ENCODE measurements at regions not wholly inside any gene's neighbourhood (a gene's known extent, or its start where the extent isn't known, plus 50 kb on each side); places are given as distances from the start of the nearest gene placed in this dataset.

DNA sequence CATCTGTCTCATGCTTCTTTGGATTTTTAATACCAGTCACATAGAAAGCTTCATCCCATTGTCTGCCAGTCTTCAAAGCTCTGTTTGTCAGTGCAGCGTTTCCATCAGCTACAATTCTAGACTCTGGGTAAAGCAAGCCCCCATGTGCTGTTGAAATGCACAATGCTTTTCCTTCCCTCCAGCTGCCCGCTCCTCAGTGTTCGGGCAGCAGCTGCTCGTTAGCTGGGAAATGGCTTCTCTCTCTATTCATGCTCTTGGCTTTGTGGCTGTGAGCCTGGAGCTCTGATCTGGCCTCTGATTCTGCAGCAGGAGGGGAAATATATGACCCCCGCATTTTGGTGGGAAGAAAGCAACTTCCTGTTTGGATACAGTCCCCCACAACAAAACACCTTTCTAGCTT is 213.0 kb upstream of the CDYL start:
- no peak for DNase-seq (ENCODE audit: low read depth)
- POLR2A ChIA-PET, result no interaction called here
- TF ChIP-seq, protein P1, sequence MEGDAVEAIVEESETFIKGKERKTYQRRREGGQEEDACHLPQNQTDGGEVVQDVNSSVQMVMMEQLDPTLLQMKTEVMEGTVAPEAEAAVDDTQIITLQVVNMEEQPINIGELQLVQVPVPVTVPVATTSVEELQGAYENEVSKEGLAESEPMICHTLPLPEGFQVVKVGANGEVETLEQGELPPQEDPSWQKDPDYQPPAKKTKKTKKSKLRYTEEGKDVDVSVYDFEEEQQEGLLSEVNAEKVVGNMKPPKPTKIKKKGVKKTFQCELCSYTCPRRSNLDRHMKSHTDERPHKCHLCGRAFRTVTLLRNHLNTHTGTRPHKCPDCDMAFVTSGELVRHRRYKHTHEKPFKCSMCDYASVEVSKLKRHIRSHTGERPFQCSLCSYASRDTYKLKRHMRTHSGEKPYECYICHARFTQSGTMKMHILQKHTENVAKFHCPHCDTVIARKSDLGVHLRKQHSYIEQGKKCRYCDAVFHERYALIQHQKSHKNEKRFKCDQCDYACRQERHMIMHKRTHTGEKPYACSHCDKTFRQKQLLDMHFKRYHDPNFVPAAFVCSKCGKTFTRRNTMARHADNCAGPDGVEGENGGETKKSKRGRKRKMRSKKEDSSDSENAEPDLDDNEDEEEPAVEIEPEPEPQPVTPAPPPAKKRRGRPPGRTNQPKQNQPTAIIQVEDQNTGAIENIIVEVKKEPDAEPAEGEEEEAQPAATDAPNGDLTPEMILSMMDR (IDR thresholded peaks at IDR 0.05; ENCODE audit: insufficient read depth, low read depth, low read length), result no peak

DNA sequence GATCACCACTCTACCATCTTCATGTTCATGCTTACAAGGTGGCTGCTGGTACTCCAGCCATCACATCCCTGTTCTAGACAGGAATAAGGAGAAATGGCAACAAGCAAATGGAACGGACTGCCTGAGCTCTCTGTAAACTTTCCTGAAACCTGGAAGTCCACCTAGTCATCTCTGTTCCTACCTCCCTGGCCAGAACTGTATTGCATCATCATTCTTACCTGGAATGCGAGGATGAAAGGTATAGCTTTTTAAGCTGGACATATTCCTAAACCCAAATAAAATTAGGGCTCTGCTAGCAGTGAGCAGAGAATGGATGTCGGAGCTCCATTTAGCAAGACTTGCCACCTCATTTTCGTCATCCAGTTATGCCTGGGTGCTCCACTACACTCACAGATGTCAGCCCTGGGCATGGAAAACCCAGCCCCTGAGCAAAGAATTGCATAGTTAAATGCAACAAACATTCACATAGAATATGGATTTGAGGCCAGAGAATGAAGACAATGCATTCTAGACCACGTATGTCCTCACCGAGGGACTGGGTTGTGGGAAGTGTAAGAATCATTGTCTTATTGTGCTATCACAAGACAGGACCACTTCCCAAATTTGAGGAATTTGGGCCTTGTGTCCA is 214.3 kb upstream of the CDYL start:
- TF ChIP-seq, protein P1 (IDR thresholded peaks at IDR 0.05; ENCODE audit: insufficient read depth, low read depth, low read length), result no peak
- no peak for DNase-seq (ENCODE audit: low read depth)
- Histone ChIP-seq H3K4me3 (ENCODE audit: low read depth, low read length) (no peak overlapping the region), H3K36me3 (ENCODE audit: control insufficient read depth, insufficient read depth, low read length) (no peaks in the 10 kb centered on the region), H3K27me3 (ENCODE audit: control insufficient read depth, insufficient read depth, low read length) (no peaks in the 10 kb centered on the region)
- POLR2A ChIA-PET, result no interaction called here
- CTCF ChIA-PET, result no interaction called here

More for the DNA sequence above, 213.0 kb upstream of the CDYL start:
- Histone ChIP-seq H3K36me3 (ENCODE audit: control insufficient read depth, insufficient read depth, low read length) (no peaks in the 10 kb centered on the region), H3K27me3 (ENCODE audit: control insufficient read depth, insufficient read depth, low read length) (no peaks in the 10 kb centered on the region), H3K4me3 (ENCODE audit: low read depth, low read length) (no peak overlapping the region)
- CTCF ChIA-PET, result no interaction called here

DNA sequence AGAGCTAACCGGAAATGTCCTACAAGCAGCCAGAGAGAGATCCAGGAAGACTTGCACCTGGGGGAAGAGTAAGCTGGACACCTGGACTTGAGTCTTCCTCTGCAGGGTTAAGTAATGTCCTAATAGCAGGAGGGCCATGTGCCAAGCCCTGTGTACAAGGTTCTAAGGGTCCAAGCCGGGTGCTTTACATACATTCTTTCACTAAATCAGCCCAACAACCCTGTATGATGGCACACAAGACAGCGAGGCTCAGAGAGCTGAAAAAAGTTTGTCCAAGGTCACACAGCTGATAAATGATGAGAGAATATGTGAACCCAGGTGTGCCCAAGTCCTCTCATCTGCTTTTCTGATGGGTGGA is 215.1 kb upstream of the CDYL start:
- TF ChIP-seq, protein P1 (IDR thresholded peaks at IDR 0.05; ENCODE audit: insufficient read depth, low read depth, low read length), result no peak
- POLR2A ChIA-PET, result no interaction called here
- no peaks in the 10 kb centered on the region for H3K27me3 ChIP-seq (ENCODE audit: control insufficient read depth, insufficient read depth, low read length)
- no peaks in the 10 kb centered on the region for H3K36me3 ChIP-seq (ENCODE audit: control insufficient read depth, insufficient read depth, low read length)
- no peak for DNase-seq (ENCODE audit: low read depth)
- H3K4me3 ChIP-seq (ENCODE audit: low read depth, low read length), result no peak overlapping the region
- CTCF ChIA-PET, result interaction anchor here (0.8 kb wide), 1 partner anchor 19 kb away, joined by 4 read pairs; no protein-coding TSS in a partner anchor

DNA sequence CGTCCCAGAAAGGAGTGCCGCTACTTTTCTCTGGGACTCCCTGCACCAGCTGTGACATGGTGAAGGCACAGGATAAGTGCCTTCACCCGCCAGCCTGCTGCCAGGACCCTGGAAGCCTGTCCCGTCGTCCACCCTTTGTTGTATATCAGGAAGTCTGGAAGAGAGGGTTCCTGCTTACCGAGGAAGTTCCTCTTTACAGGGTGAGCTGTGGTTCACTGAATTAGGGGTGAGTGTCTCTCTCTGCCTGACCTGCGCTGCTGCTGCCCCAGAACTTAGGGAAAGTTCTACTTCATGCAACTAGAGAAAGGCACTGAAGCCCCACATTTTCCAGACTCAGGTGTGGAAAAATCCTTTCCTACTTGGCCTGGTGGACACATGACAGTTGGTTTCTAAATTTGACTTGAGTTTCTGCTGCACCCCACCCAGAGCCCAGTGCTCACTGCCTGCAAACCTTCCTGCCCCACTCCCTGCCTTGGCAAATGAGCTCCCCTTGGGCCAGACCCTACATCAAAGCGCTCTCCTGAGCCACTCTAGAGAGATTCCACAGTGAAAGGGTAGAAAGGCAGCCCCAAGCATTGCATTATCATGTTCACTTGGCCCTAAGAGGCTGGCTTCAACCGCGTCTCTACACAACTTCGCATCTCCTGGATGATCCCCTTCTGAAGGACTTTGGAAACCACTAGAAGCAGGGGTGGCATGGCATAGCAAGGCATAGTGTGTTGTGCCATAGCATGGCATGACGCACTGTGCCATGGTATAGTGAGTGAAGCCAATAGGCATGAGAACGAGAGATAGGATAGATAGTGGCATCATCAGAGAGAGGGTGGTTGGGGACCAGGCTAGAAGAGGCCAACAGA is 215.8 kb upstream of the CDYL start:
- POLR2A ChIA-PET, result no interaction called here

More for the DNA sequence above, 215.8 kb upstream of the CDYL start:
- Histone ChIP-seq H3K36me3 (ENCODE audit: control insufficient read depth, insufficient read depth, low read length) (no peaks in the 10 kb centered on the region), H3K27me3 (ENCODE audit: control insufficient read depth, insufficient read depth, low read length) (no peaks in the 10 kb centered on the region; the same call in 1 of the 2 replicates), H3K4me3 (ENCODE audit: low read depth, low read length) (no peak overlapping the region)
- TF ChIP-seq, protein P1 (IDR thresholded peaks at IDR 0.05; ENCODE audit: insufficient read depth, low read depth, low read length), result no peak
- DNase-seq (ENCODE audit: low read depth), result no peak
- CTCF ChIA-PET, result interaction anchor here (0.8 kb wide), 1 partner anchor 18 kb away, joined by 4 read pairs; no protein-coding TSS in a partner anchor
